ENCODE measurements at regions not wholly inside any gene's neighbourhood (a gene's known extent, or its start where the extent isn't known, plus 50 kb on each side); places are given as distances from the start of the nearest gene placed in this dataset.
"Not testable (repeated sequence)": the region's sequence is repeated elsewhere in the genome, so short reads cannot be mapped to it uniquely, and the experiment has no call there.

GRCh38 chr2:215740071-215740470, 273.3 kb downstream of the MREG start:
- DNase-seq: no peak

- DNase-seq: no peak
These were observed 275.0 kb downstream of the MREG start for GRCh38 chr2:215738351-215738750.

GRCh38 chr2:215737477-215737876, 275.9 kb downstream of the MREG start:
- DNase-seq: no peak

- DNase-seq: no peak
These were observed 276.6 kb downstream of the MREG start for GRCh38 chr2:215736653-215737290.

- DNase-seq: no peak
These were observed 282.2 kb downstream of the MREG start for GRCh38 chr2:215731108-215731658.

GRCh38 chr2:215729985-215730620, 283.2 kb downstream of the MREG start:
- no peak for DNase-seq

GRCh38 chr2:215728504-215729065, 284.8 kb downstream of the MREG start:
- no peak for DNase-seq

- DNase-seq: no peak
These were observed 285.5 kb downstream of the MREG start for GRCh38 chr2:215727507-215728503.

GRCh38 chr2:215726070-215726469, 287.3 kb downstream of the MREG start:
- no peak for DNase-seq

- no peak for DNase-seq
These were observed 288.3 kb upstream of the FN1 start for GRCh38 chr2:215724146-215724545.

GRCh38 chr2:215723631-215724011, 287.8 kb upstream of the FN1 start:
- no peak for DNase-seq

- DNase-seq: no peak
These were observed 287.2 kb upstream of the FN1 start for GRCh38 chr2:215722986-215723630.

GRCh38 chr2:215722125-215722524, 286.3 kb upstream of the FN1 start:
- no peak for DNase-seq

- DNase-seq: not testable (repeated sequence)
These were observed 285.6 kb upstream of the FN1 start for GRCh38 chr2:215721515-215721914.

- no peak for DNase-seq
These were observed 283.0 kb upstream of the FN1 start for GRCh38 chr2:215718890-215719289.

GRCh38 chr2:215718436-215718835, 282.6 kb upstream of the FN1 start:
- no peak for DNase-seq

GRCh38 chr2:215717501-215718381, 281.9 kb upstream of the FN1 start:
- DNase-seq: no peak

- no peak for DNase-seq
These were observed 281.1 kb upstream of the FN1 start for GRCh38 chr2:215716956-215717355.

GRCh38 chr2:215712871-215713790, 277.3 kb upstream of the FN1 start:
- DNase-seq: no peak

GRCh38 chr2:215712219-215712868, 276.5 kb upstream of the FN1 start:
- DNase-seq: no peak
